HFF-Myc (cell line): ENCODE measurements at regions not wholly inside any gene's neighbourhood (a gene's known extent, or its start where the extent isn't known, plus 50 kb on each side); places are given as distances from the start of the nearest gene placed in this dataset.
"Not testable (repeated sequence)": the region's sequence is repeated elsewhere in the genome, so short reads cannot be mapped to it uniquely, and the experiment has no call there.

Source experiments
- DNase-seq: peaks from one replicate; pipeline ENCODE4 v3.0.0-alpha.2; 2011; ENCODE audit warnings: low read depth; ENCODE audit errors: extremely low read depth
- H3K4me3 ChIP-seq: replicated peaks from 2 replicates; pipeline ENCODE4 v1.5.1; 2011; ENCODE audit warnings: low read depth, mild to moderate bottlenecking, control low read depth, low read length
- CTCF ChIP-seq: IDR thresholded peaks from 2 replicates; pipeline ENCODE4 v1.5.1; 2012; ENCODE audit warnings: mild to moderate bottlenecking, low read depth, low read length, control low read depth; ENCODE audit errors: missing control alignments

- no peak for TF ChIP-seq CTCF
- no peak overlapping the region for H3K4me3 ChIP-seq
- DNase-seq = no peak
Measured at GRCh38 chr18:60075477-60075876, 175.7 kb downstream of the PMAIP1 start.

GRCh38 chr18:60070631-60071030 is 170.8 kb downstream of the PMAIP1 start:
- no peak overlapping the region for H3K4me3 ChIP-seq
- no peak for TF ChIP-seq CTCF
- DNase-seq = no peak

GRCh38 chr18:60069145-60069544 is 169.3 kb downstream of the PMAIP1 start:
- no peak for DNase-seq
- no peak for TF ChIP-seq CTCF
- H3K4me3 ChIP-seq = no peak overlapping the region

GRCh38 chr18:60067426-60068210 is 167.8 kb downstream of the PMAIP1 start:
- H3K4me3 ChIP-seq = no peak overlapping the region

GRCh38 chr18:60066219-60066975 is 166.6 kb downstream of the PMAIP1 start:
- DNase-seq = no peak
- H3K4me3 ChIP-seq = no peak overlapping the region
- TF ChIP-seq CTCF = no peak

More at GRCh38 chr18:60067426-60068210, 167.8 kb downstream of the PMAIP1 start:
- DNase-seq = no peak
- no peak for TF ChIP-seq CTCF

- DNase-seq = no peak
- no peak for TF ChIP-seq CTCF
Measured at GRCh38 chr18:60064271-60064670, 164.5 kb downstream of the PMAIP1 start.

GRCh38 chr18:60062831-60063230 is 163.0 kb downstream of the PMAIP1 start:
- H3K4me3 ChIP-seq, DNase-seq: not testable (repeated sequence)

More at GRCh38 chr18:60064271-60064670, 164.5 kb downstream of the PMAIP1 start:
- H3K4me3 ChIP-seq = no peak overlapping the region
